Activated naive CD4-positive, alpha-beta T cell (primary cell): ENCODE measurements at regions not wholly inside any gene's neighbourhood (a gene's known extent, or its start where the extent isn't known, plus 50 kb on each side); places are given as distances from the start of the nearest gene placed in this dataset.

Source experiments
- DNase-seq, 4 experiments: peaks; one replicate each; lab custom pipeline; 2025; lab: John Stamatoyannopoulos, UW

GRCh38 chr4:153076861-153077260, 127.4 kb upstream of the TRIM2 start:
- no peak for DNase-seq

GRCh38 chr4:153079857-153080391, 124.3 kb upstream of the TRIM2 start:
- DNase-seq, result no peak

- DNase-seq, result no peak
Measured at GRCh38 chr4:153081006-153081580, 123.2 kb upstream of the TRIM2 start.

- DNase-seq, result no peak
Measured at GRCh38 chr4:153081693-153082092, 122.5 kb upstream of the TRIM2 start.

- DNase-seq, result no peak
Measured at GRCh38 chr4:153082322-153083301, 121.6 kb upstream of the TRIM2 start.

- no peak for DNase-seq
Measured at GRCh38 chr4:153083447-153083947, 120.7 kb upstream of the TRIM2 start.

- no peak for DNase-seq
Measured at GRCh38 chr4:153084224-153084979, 119.8 kb upstream of the TRIM2 start.

GRCh38 chr4:153084980-153085630, 119.1 kb upstream of the TRIM2 start:
- peak; percentile 80 to 86 (median 84) for DNase-seq

GRCh38 chr4:153087671-153088194, 116.5 kb upstream of the TRIM2 start:
- DNase-seq, result no peak

GRCh38 chr4:153089742-153090141, 114.5 kb upstream of the TRIM2 start:
- DNase-seq, result no peak

- no peak for DNase-seq
Measured at GRCh38 chr4:153090181-153090580, 114.1 kb upstream of the TRIM2 start.

GRCh38 chr4:153090670-153091385, 113.4 kb upstream of the TRIM2 start:
- no peak for DNase-seq

- no peak for DNase-seq
Measured at GRCh38 chr4:153093396-153093795, 110.8 kb upstream of the TRIM2 start.

GRCh38 chr4:153093802-153094201, 110.4 kb upstream of the TRIM2 start:
- DNase-seq, result no peak

- DNase-seq, result no peak
Measured at GRCh38 chr4:153094435-153094834, 109.8 kb upstream of the TRIM2 start.

GRCh38 chr4:153095448-153096204, 108.6 kb upstream of the TRIM2 start:
- DNase-seq, result no peak

GRCh38 chr4:153096344-153096743, 107.9 kb upstream of the TRIM2 start:
- no peak for DNase-seq

- no peak for DNase-seq
Measured at GRCh38 chr4:153098427-153098826, 105.8 kb upstream of the TRIM2 start.

- DNase-seq, result no peak
Measured at GRCh38 chr4:153099391-153100140, 104.7 kb upstream of the TRIM2 start.
